Vagina (tissue), 2 donors: ENCODE measurements at regions not wholly inside any gene's neighbourhood (a gene's known extent, or its start where the extent isn't known, plus 50 kb on each side); places are given as distances from the start of the nearest gene placed in this dataset.

Source experiments
- POLR2A ChIP-seq, 2 donors: fragments of 450-650 bp; IDR thresholded peaks; one replicate each; pipeline ENCODE4 v1.6.1; 2017; ENCODE audit warnings: antibody characterized with exemption in 2 of 2, mild to moderate bottlenecking in 2 of 2, moderate library complexity in 2 of 2
- POLR2AphosphoS5 ChIP-seq, 2 donors: sonication (generic); formaldehyde crosslinking; IDR thresholded peaks; one replicate each; pipeline ENCODE4 v1.9.0; 2017; ENCODE audit warnings: antibody characterized with exemption in 2 of 2, mild to moderate bottlenecking in 2 of 2, low read depth in 1 of 2; ENCODE audit not compliant: insufficient read depth in 1 of 2
- TF ChIP-seq, protein P1 (sequence below), 3 experiments: fragments of 450-650 bp in 2 of 3; fragments of 200-600 bp in 1 of 3; sonication (generic) in 1 of 3; IDR thresholded peaks; one replicate each; pipeline ENCODE4 v1.5.1; 2017 to 2019; ENCODE audit warnings: antibody characterized with exemption in 3 of 3, mild to moderate bottlenecking in 2 of 3, moderate library complexity in 2 of 3

DNA sequence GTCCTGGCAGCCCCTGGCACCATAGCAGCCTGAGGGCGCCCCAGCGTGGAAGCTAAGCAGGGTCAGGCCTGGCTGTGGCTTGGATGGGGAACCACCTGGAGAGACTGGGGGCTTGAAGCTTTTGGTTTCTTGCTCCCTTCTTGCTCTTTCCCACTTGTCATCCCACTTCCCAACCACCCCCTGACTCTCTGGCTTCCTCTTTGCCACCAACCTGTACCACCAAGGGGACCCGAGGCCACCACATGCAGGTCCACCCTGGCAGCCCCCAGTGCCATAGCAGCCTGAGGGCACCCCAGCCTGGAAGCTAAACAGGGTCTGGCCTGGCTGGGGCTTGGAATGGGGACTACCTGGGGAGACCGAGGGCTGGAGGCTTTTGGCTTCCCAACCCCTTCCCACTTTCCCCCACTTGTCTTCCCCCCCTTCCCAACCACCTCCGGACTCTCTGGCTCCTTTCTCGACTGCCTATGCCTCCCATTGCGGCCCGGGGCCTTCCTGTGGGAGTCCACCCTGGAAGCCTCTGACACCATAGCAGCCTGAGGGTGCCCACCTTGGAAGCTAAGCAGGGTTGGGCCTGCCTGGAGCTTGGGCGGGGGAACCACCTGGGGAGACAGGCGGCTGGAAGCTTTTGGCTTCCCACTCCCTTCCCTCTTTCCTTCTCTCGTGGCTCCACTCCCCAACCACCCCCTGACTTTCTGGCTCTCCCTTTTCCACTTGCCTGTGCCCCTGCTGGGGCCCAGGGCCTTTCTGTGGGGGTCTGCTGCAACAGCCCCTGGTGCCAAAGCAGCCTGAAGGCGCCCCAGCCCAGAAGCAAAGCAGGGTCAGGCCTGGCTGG, 2294.4 kb downstream of the TP53TG3F start:
- TF ChIP-seq, protein P1, sequence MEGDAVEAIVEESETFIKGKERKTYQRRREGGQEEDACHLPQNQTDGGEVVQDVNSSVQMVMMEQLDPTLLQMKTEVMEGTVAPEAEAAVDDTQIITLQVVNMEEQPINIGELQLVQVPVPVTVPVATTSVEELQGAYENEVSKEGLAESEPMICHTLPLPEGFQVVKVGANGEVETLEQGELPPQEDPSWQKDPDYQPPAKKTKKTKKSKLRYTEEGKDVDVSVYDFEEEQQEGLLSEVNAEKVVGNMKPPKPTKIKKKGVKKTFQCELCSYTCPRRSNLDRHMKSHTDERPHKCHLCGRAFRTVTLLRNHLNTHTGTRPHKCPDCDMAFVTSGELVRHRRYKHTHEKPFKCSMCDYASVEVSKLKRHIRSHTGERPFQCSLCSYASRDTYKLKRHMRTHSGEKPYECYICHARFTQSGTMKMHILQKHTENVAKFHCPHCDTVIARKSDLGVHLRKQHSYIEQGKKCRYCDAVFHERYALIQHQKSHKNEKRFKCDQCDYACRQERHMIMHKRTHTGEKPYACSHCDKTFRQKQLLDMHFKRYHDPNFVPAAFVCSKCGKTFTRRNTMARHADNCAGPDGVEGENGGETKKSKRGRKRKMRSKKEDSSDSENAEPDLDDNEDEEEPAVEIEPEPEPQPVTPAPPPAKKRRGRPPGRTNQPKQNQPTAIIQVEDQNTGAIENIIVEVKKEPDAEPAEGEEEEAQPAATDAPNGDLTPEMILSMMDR (IDR thresholded peaks at IDR 0.05): no peak
- no peak for TF ChIP-seq POLR2AphosphoS5 (IDR thresholded peaks at IDR 0.05; ENCODE audit: insufficient read depth in 1 of 2, low read depth in 1 of 2)
- TF ChIP-seq POLR2A (IDR thresholded peaks at IDR 0.05): no peak
